IMR-90 (cell line): ENCODE measurements at regions not wholly inside any gene's neighbourhood (a gene's known extent, or its start where the extent isn't known, plus 50 kb on each side); places are given as distances from the start of the nearest gene placed in this dataset.

Experiments used
- ATAC-seq: fragments of 200-7000 bp; cut with Tn5 transposase; 2 replicates; pipeline ENCODE4 v1.9.1; 2020; ENCODE audit warnings: low read depth, mild to moderate bottlenecking, moderate library complexity
- BruUV-seq: library from RNA; stranded (reverse); fragments of 400-500 nt; replicated peaks from 2 replicates; lab custom pipeline; 2021; lab: Mats Ljungman, UMichigan
- CTCF ChIA-PET: fragments of 300-600 bp; formaldehyde crosslinking; extraction: SDS; loops from one replicate; lab custom pipeline; 2021; ENCODE audit warnings: antibody characterized with exemption; lab: Yijun Ruan, JAX
- POLR2A ChIA-PET: fragments of 300-600 bp; sonication (Branson Sonifier 250); formaldehyde crosslinking; loops from one replicate; lab custom pipeline; 2022; ENCODE audit warnings: antibody characterized with exemption; ENCODE audit not compliant: unreplicated experiment; lab: Charles Lee
- DNase-seq: peaks from one replicate; pipeline ENCODE4 v3.0.0; 2013
- H2AFZ ChIP-seq: replicated peaks from 2 replicates; pipeline ENCODE3; 2013; ENCODE audit warnings: low read length, mild to moderate bottlenecking; ENCODE audit not compliant: poor library complexity
- H2AK5ac ChIP-seq: 2 replicates; pipeline ENCODE4 v1.6.1; 2013; ENCODE audit warnings: low read depth, low read length, inconsistent platforms
- H2AK9ac ChIP-seq: replicated peaks from 2 replicates; pipeline ENCODE3; 2013; ENCODE audit warnings: mild to moderate bottlenecking, low read depth, low read length, moderate library complexity; ENCODE audit not compliant: poor library complexity
- H2BK120ac ChIP-seq: 2 replicates; pipeline ENCODE4 v1.6.1; 2013; ENCODE audit warnings: low read depth, low read length, inconsistent platforms
- H2BK15ac ChIP-seq: 3 replicates; pipeline ENCODE4 v1.6.1; 2013; ENCODE audit warnings: low read depth, low read length, inconsistent platforms
- H2BK20ac ChIP-seq: 2 replicates; pipeline ENCODE4 v1.6.1; 2013; ENCODE audit warnings: low read depth, mild to moderate bottlenecking, inconsistent platforms, low read length, moderate library complexity
- H2BK5ac ChIP-seq: 2 replicates; pipeline ENCODE4 v1.6.1; 2013; ENCODE audit warnings: mild to moderate bottlenecking, low read depth, low read length, inconsistent platforms; ENCODE audit not compliant: poor library complexity, severe bottlenecking
- H3K14ac ChIP-seq: replicated peaks from 2 replicates; pipeline ENCODE4 v1.6.1; 2013; ENCODE audit warnings: low read depth, low read length, inconsistent platforms
- H3K18ac ChIP-seq: 2 replicates; pipeline ENCODE4 v1.6.1; 2013; ENCODE audit warnings: low read depth, low read length, control low read depth
- H3K23ac ChIP-seq: 2 replicates; pipeline ENCODE4 v1.6.1; 2013; ENCODE audit warnings: low read depth, low read length, inconsistent platforms
- H3K27ac ChIP-seq: 2 replicates; pipeline ENCODE4 v1.5.1; 2013; ENCODE audit warnings: mild to moderate bottlenecking, control low read depth, low read length; ENCODE audit not compliant: insufficient read depth
- H3K27me3 ChIP-seq: 2 replicates; pipeline ENCODE4 v1.6.1; 2013; ENCODE audit warnings: low read length; ENCODE audit not compliant: control insufficient read depth, insufficient read depth
- H3K36me3 ChIP-seq: 2 replicates; pipeline ENCODE4 v1.6.1; 2013; ENCODE audit warnings: low read length, mixed read lengths; ENCODE audit not compliant: control insufficient read depth, insufficient read depth
- H3K4ac ChIP-seq: 2 replicates; pipeline ENCODE4 v1.6.1; 2013; ENCODE audit warnings: low read depth, low read length, inconsistent platforms
- H3K4me1 ChIP-seq: 2 replicates; pipeline ENCODE4 v1.6.1; 2013; ENCODE audit warnings: low read length, mixed read lengths; ENCODE audit not compliant: control insufficient read depth, insufficient read depth
- H3K4me2 ChIP-seq: 2 replicates; pipeline ENCODE4 v1.6.1; 2013; ENCODE audit warnings: low read depth, mild to moderate bottlenecking, control low read depth, low read length, moderate library complexity
- H3K4me3 ChIP-seq: 2 replicates; pipeline ENCODE4 v1.5.1; 2013; ENCODE audit warnings: low read depth, mild to moderate bottlenecking, control low read depth, low read length, moderate library complexity; ENCODE audit not compliant: insufficient read depth
- H3K56ac ChIP-seq: 2 replicates; pipeline ENCODE4 v1.6.1; 2013; ENCODE audit warnings: low read length, inconsistent platforms; ENCODE audit not compliant: insufficient read depth; ENCODE audit errors: extremely low read depth
- H3K79me1 ChIP-seq, 2 experiments: 2 replicates each; pipeline ENCODE4 v1.6.1; 2013; ENCODE audit warnings: low read length in 2 of 2, inconsistent platforms in 1 of 2, low read depth in 1 of 2
- H3K9ac ChIP-seq: 2 replicates; pipeline ENCODE4 v1.6.1; 2013; ENCODE audit warnings: low read depth, low read length, control low read depth
- H3K9me1 ChIP-seq: 2 replicates; pipeline ENCODE4 v1.6.1; 2013; ENCODE audit warnings: low read length, inconsistent platforms; ENCODE audit not compliant: insufficient read depth
- H3K9me3 ChIP-seq: 2 replicates; pipeline ENCODE4 v1.6.1; 2013; ENCODE audit warnings: low read length; ENCODE audit not compliant: control insufficient read depth, insufficient read depth
- H4K20me1 ChIP-seq: 2 replicates; pipeline ENCODE4 v1.6.1; 2013; ENCODE audit warnings: low read length, inconsistent platforms; ENCODE audit not compliant: insufficient read depth
- H4K5ac ChIP-seq: 2 replicates; pipeline ENCODE4 v1.6.1; 2013; ENCODE audit warnings: mild to moderate bottlenecking, low read depth, low read length, control low read depth
- H4K8ac ChIP-seq, 2 experiments: 2 replicates each; pipeline ENCODE4 v1.6.1; 2013; ENCODE audit warnings: low read depth in 2 of 2, low read length in 2 of 2, control low read depth in 1 of 2, inconsistent platforms in 1 of 2
- H4K91ac ChIP-seq: 2 replicates; pipeline ENCODE4 v1.6.1; 2013; ENCODE audit warnings: low read depth, low read length, inconsistent platforms; ENCODE audit not compliant: insufficient read depth
- FOS ChIP-seq: fragments of 150-350 bp; IDR thresholded peaks from 2 replicates; pipeline ENCODE4 v1.6.1; 2016; ENCODE audit warnings: low read depth, low read length
- NFE2L2 ChIP-seq: fragments of 150-350 bp; IDR thresholded peaks from 2 replicates; pipeline ENCODE4 v1.6.1; 2016; ENCODE audit warnings: low read depth, mild to moderate bottlenecking, low read length
- RAD21 ChIP-seq: IDR thresholded peaks from 2 replicates; pipeline ENCODE4 v1.6.1; 2012; ENCODE audit warnings: low read length, improper control_type of control experiment
- USF2 ChIP-seq: fragments of 150-350 bp; IDR thresholded peaks from 2 replicates; pipeline ENCODE4 v1.6.1; 2017; ENCODE audit warnings: mild to moderate bottlenecking, antibody characterized with exemption, low read length, low read depth
- WGBS, 2 experiments: methylation state at CpG; one replicate each; pipeline versions ENCODE4 v1.1.5 to v1.1.7; 2013; ENCODE audit warnings: missing lambda C conversion rate in 2 of 2; ENCODE audit not compliant: insufficient read length in 1 of 2; ENCODE audit errors: extremely low coverage in 2 of 2; 5-methylcytosine and 5-hydroxymethylcytosine counted together
- dilution Hi-C: fragments of 300-500 bp; cut with HindIII; formaldehyde crosslinking; loops from one replicate; pipeline ENCODE4 v1.14.3; 2018; ENCODE audit warnings: low sequenced_read_pairs; ENCODE audit not compliant: unreplicated experiment
- in situ Hi-C: fragments of 300-500 bp; cut with MboI; formaldehyde crosslinking; loops from 3 replicates; pipeline ENCODE4 v1.14.3; 2019; ENCODE audit warnings: low sequenced_read_pairs, inconsistent platforms, mixed read lengths
- intact Hi-C: fragments of 100-400 bp; cut with micrococcal nuclease; formaldehyde crosslinking; loops from 2 replicates; pipeline ENCODE4 v1.10.0; 2022

- in situ Hi-C loops (loop anchor here (10.0 kb wide), 1 partner anchor 303 kb away; no protein-coding TSS in a partner anchor), intact Hi-C loops (no loop called here), dilution Hi-C loops (no loop called here)
- H3K4ac ChIP-seq, result peak overlapping the region; percentile 82
- no peaks in the 10 kb centered on the region for H3K9me3 ChIP-seq
- H3K36me3 ChIP-seq, result no peaks in the 10 kb centered on the region
- peak; percentile 90 for TF ChIP-seq FOS
- peak; percentile 23 for TF ChIP-seq RAD21
- TF ChIP-seq USF2, result no peak
- TF ChIP-seq NFE2L2, result no peak
- peak overlapping the region; percentile 88 for H3K18ac ChIP-seq
- H3K14ac ChIP-seq, result peak overlapping the region; percentile 80
- BruUV-seq, result no TSS peak
- CTCF ChIA-PET, result interaction anchor here (0.6 kb wide), 1 partner anchor 134 kb away, joined by 4 read pairs; no protein-coding TSS in a partner anchor
- H3K4me1 ChIP-seq, result peaks cover 27% of the 10 kb centered on the region
- peaks cover 0 to 15% of the 10 kb centered on the region in 2 experiments; a peak in 2 of 4 replicates for H3K79me1 ChIP-seq
- peak overlapping the region; percentile 3 for H3K9ac ChIP-seq
- no peak overlapping the region for H3K4me3 ChIP-seq
- H4K20me1 ChIP-seq, result no peaks in the 10 kb centered on the region
- peak overlapping the region; percentile 66; the same call in 1 of the 2 replicates for H3K4me2 ChIP-seq
- H2BK120ac ChIP-seq, result peak overlapping the region; percentile 86
- DNase-seq (peak; percentile 89), ATAC-seq (peak; percentile 24)
- peak overlapping the region; percentile 75 for H2AK9ac ChIP-seq
- H3K56ac ChIP-seq, result peak overlapping the region; percentile 89
- WGBS, 2 experiments, result 8% methylated on average over 2 of the region's 5 CpGs; no CpG with 5 or more reads in 1 of the 2 experiments
- H2AK5ac ChIP-seq, result peak overlapping the region; percentile 73
- peak overlapping the region; percentile 75; the same call in 2 of the 3 replicates for H2BK15ac ChIP-seq
- no peaks in the 10 kb centered on the region for H3K9me1 ChIP-seq
- H3K23ac ChIP-seq, result peak overlapping the region; percentile 55
- peak overlapping the region; percentile 73 for H2BK20ac ChIP-seq
- POLR2A ChIA-PET, result no interaction called here
- H3K27ac ChIP-seq, result peak overlapping the region; percentile 59
- H4K8ac ChIP-seq, result peak overlapping the region; percentile 56 to 74
- peak overlapping the region; percentile 97 for H4K5ac ChIP-seq
- H4K91ac ChIP-seq, result peak overlapping the region; percentile 85
- H3K27me3 ChIP-seq, result no peaks in the 10 kb centered on the region
- H2AFZ ChIP-seq, result peak overlapping the region; percentile 73
- H2BK5ac ChIP-seq, result peak overlapping the region; percentile 88
These were observed 160.2 kb upstream of the TBL1XR1 start for GRCh38 chr3:177357352-177358090.
